ENCODE measurements at regions not wholly inside any gene's neighbourhood (a gene's known extent, or its start where the extent isn't known, plus 50 kb on each side); places are given as distances from the start of the nearest gene placed in this dataset.

DNA sequence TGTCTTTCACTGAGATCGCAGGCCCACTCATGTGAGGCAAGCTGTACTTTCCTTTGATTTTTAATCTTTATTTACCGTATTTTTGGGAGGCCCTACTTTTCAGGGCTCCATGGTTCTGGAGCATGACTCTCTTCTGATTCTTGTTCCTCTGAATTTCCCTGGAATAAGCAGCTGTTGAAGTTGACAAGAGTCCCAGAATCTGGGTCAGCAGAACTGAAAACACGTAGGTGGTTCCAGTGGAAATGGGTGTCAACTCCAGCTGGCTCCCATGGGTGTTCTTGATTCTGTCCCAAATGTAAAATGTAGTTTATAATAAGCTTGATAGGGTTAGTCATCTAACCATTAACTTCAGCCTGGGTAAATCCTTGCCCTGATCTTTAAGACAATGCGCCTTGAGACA lies 409.4 kb downstream of the GATA3 start:
- H3K79me2 ChIP-seq (ENCODE audit: control insufficient read depth, insufficient read depth, low read length, poor library complexity): no peaks in the 10 kb centered on the region
- H3K4ac ChIP-seq (ENCODE audit: low read depth, low read length): no peak overlapping the region
- no peak overlapping the region for H3K9ac ChIP-seq (ENCODE audit: low read length)
- H2BK120ac ChIP-seq (ENCODE audit: insufficient read depth, low read length, poor library complexity): no peak overlapping the region
- no peak overlapping the region for H3K4me3 ChIP-seq (ENCODE audit: low read depth, low read length)
- no peak overlapping the region for H3K4me2 ChIP-seq (ENCODE audit: low read length)
- WGBS (ENCODE audit: extremely low coverage, insufficient coverage, insufficient read length): no CpG with 5 or more reads among the region's 4 CpGs
- no peak overlapping the region for H2AFZ ChIP-seq (ENCODE audit: insufficient read depth, low read length, poor library complexity)
- H3K4me1 ChIP-seq (ENCODE audit: control insufficient read depth in 1 of 2, insufficient read depth in 2 of 2, low read length in 2 of 2): no peaks in the 10 kb centered on the region
- no peak for DNase-seq
- H3K36me3 ChIP-seq (ENCODE audit: control insufficient read depth in 1 of 2, insufficient read depth in 2 of 2, low read length in 2 of 2): no peaks in the 10 kb centered on the region
- no peak overlapping the region for H3K23ac ChIP-seq (ENCODE audit: low read length)
- H3K14ac ChIP-seq (ENCODE audit: low read length): no peak overlapping the region
- H3K18ac ChIP-seq (ENCODE audit: low read length): no peak overlapping the region
- no peaks in the 10 kb centered on the region for H3K27me3 ChIP-seq (ENCODE audit: insufficient read depth, low read length)
- no peak overlapping the region for H4K12ac ChIP-seq (ENCODE audit: low read depth, low read length)
- H2BK12ac ChIP-seq (ENCODE audit: low read length): no peak overlapping the region
- H3K79me1 ChIP-seq (ENCODE audit: low read length): no peaks in the 10 kb centered on the region
- no peak overlapping the region for H4K8ac ChIP-seq (ENCODE audit: low read depth, low read length)
- H2BK5ac ChIP-seq (ENCODE audit: low read depth, low read length, poor library complexity): no peak overlapping the region
- no peak overlapping the region for H2AK5ac ChIP-seq (ENCODE audit: low read length)
- no peaks in the 10 kb centered on the region for H3K9me3 ChIP-seq (ENCODE audit: insufficient read depth, low read depth, low read length)
- no peak overlapping the region for H3K27ac ChIP-seq (ENCODE audit: low read depth, low read length)
- no peak overlapping the region for H4K91ac ChIP-seq (ENCODE audit: low read depth, low read length)

DNA sequence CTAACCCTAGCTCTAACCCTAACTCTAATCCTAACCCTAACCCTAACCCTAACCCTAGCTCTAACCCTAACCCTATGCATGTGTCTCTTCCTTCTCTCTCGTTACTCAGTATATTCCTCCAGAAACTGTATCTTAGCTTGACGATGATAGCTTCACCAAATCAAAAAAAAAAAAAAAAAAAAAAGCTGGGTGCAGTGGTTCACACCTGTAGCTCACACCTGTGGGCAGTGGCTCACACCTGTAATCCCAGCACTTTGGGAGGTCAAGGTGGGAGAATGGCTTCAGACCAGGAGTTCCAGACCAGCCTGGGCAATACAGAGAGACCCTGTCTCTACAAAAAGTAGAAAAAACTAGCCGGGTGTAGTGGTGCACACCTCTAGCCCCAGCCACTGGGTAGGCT lies 414.0 kb downstream of the GATA3 start:
- H4K91ac ChIP-seq (ENCODE audit: low read depth, low read length): no peak overlapping the region
- H4K12ac ChIP-seq (ENCODE audit: low read depth, low read length): no peak overlapping the region
- no peak overlapping the region for H3K27ac ChIP-seq (ENCODE audit: low read depth, low read length)
- no peak overlapping the region for H3K4me3 ChIP-seq (ENCODE audit: low read depth, low read length)
- no peak overlapping the region for H3K14ac ChIP-seq (ENCODE audit: low read length)
- H3K4me1 ChIP-seq (ENCODE audit: control insufficient read depth in 1 of 2, insufficient read depth in 2 of 2, low read length in 2 of 2): no peaks in the 10 kb centered on the region
- no peak overlapping the region for H3K4ac ChIP-seq (ENCODE audit: low read depth, low read length)
- no peak for DNase-seq
- H3K4me2 ChIP-seq (ENCODE audit: low read length): no peak overlapping the region
- H3K79me2 ChIP-seq (ENCODE audit: control insufficient read depth, insufficient read depth, low read length, poor library complexity): no peaks in the 10 kb centered on the region
- H2BK120ac ChIP-seq (ENCODE audit: insufficient read depth, low read length, poor library complexity): no peak overlapping the region
- no peak overlapping the region for H3K23ac ChIP-seq (ENCODE audit: low read length)
- no CpG with 5 or more reads among the region's 3 CpGs for WGBS (ENCODE audit: extremely low coverage, insufficient coverage, insufficient read length)
- no peak overlapping the region for H2BK5ac ChIP-seq (ENCODE audit: low read depth, low read length, poor library complexity)
- H2AK5ac ChIP-seq (ENCODE audit: low read length): no peak overlapping the region
- no peaks in the 10 kb centered on the region for H3K79me1 ChIP-seq (ENCODE audit: low read length)
- no peak overlapping the region for H3K9ac ChIP-seq (ENCODE audit: low read length)
- no peaks in the 10 kb centered on the region for H3K27me3 ChIP-seq (ENCODE audit: insufficient read depth, low read length)
- H3K9me3 ChIP-seq (ENCODE audit: insufficient read depth, low read depth, low read length): peaks cover 3% of the 10 kb centered on the region
- H3K18ac ChIP-seq (ENCODE audit: low read length): no peak overlapping the region
- H2AFZ ChIP-seq (ENCODE audit: insufficient read depth, low read length, poor library complexity): no peak overlapping the region
- H3K36me3 ChIP-seq (ENCODE audit: control insufficient read depth in 1 of 2, insufficient read depth in 2 of 2, low read length in 2 of 2): no peaks in the 10 kb centered on the region
- no peak overlapping the region for H2BK12ac ChIP-seq (ENCODE audit: low read length)
- no peak overlapping the region for H4K8ac ChIP-seq (ENCODE audit: low read depth, low read length)

GRCh38 chr10:8473205-8473604 lies 418.7 kb downstream of the GATA3 start:
- Histone ChIP-seq H3K18ac (ENCODE audit: low read length) (no peak overlapping the region), H4K91ac (ENCODE audit: low read depth, low read length) (no peak overlapping the region), H2BK120ac (ENCODE audit: insufficient read depth, low read length, poor library complexity) (no peak overlapping the region), H3K9ac (ENCODE audit: low read length) (no peak overlapping the region), H3K27me3 (ENCODE audit: insufficient read depth, low read length) (no peaks in the 10 kb centered on the region), H2AK5ac (ENCODE audit: low read length) (no peak overlapping the region), H2AFZ (ENCODE audit: insufficient read depth, low read length, poor library complexity) (no peak overlapping the region), H3K23ac (ENCODE audit: low read length) (no peak overlapping the region), H3K4me1 (ENCODE audit: control insufficient read depth in 1 of 2, insufficient read depth in 2 of 2, low read length in 2 of 2) (no peaks in the 10 kb centered on the region), H3K9me3 (ENCODE audit: insufficient read depth, low read depth, low read length) (peaks cover 3% of the 10 kb centered on the region), H4K12ac (ENCODE audit: low read depth, low read length) (no peak overlapping the region), H3K79me1 (ENCODE audit: low read length) (no peaks in the 10 kb centered on the region), H3K36me3 (ENCODE audit: control insufficient read depth in 1 of 2, insufficient read depth in 2 of 2, low read length in 2 of 2) (no peaks in the 10 kb centered on the region), H2BK12ac (ENCODE audit: low read length) (no peak overlapping the region), H3K4me3 (ENCODE audit: low read depth, low read length) (no peak overlapping the region), H3K14ac (ENCODE audit: low read length) (no peak overlapping the region), H3K4me2 (ENCODE audit: low read length) (no peak overlapping the region), H3K79me2 (ENCODE audit: control insufficient read depth, insufficient read depth, low read length, poor library complexity) (no peaks in the 10 kb centered on the region), H2BK5ac (ENCODE audit: low read depth, low read length, poor library complexity) (no peak overlapping the region), H3K27ac (ENCODE audit: low read depth, low read length) (no peak overlapping the region), H4K8ac (ENCODE audit: low read depth, low read length) (no peak overlapping the region), H3K4ac (ENCODE audit: low read depth, low read length) (no peak overlapping the region)
- WGBS (ENCODE audit: extremely low coverage, insufficient coverage, insufficient read length): no CpG with 5 or more reads among the region's 2 CpGs
- no peak for DNase-seq

GRCh38 chr10:8477300-8477699 lies 422.8 kb downstream of the GATA3 start:
- no peaks in the 10 kb centered on the region for H3K79me2 ChIP-seq (ENCODE audit: control insufficient read depth, insufficient read depth, low read length, poor library complexity)
- no peak overlapping the region for H3K9ac ChIP-seq (ENCODE audit: low read length)
- H3K36me3 ChIP-seq (ENCODE audit: control insufficient read depth in 1 of 2, insufficient read depth in 2 of 2, low read length in 2 of 2): no peaks in the 10 kb centered on the region
- no peaks in the 10 kb centered on the region for H3K79me1 ChIP-seq (ENCODE audit: low read length)
- H4K91ac ChIP-seq (ENCODE audit: low read depth, low read length): no peak overlapping the region
- no peak overlapping the region for H3K18ac ChIP-seq (ENCODE audit: low read length)
- H3K4me3 ChIP-seq (ENCODE audit: low read depth, low read length): no peak overlapping the region
- H2AK5ac ChIP-seq (ENCODE audit: low read length): no peak overlapping the region
- H3K27me3 ChIP-seq (ENCODE audit: insufficient read depth, low read length): no peaks in the 10 kb centered on the region
- H2BK5ac ChIP-seq (ENCODE audit: low read depth, low read length, poor library complexity): no peak overlapping the region
- no peak overlapping the region for H2BK12ac ChIP-seq (ENCODE audit: low read length)
- H3K4ac ChIP-seq (ENCODE audit: low read depth, low read length): no peak overlapping the region
- H2BK120ac ChIP-seq (ENCODE audit: insufficient read depth, low read length, poor library complexity): no peak overlapping the region
- no peak overlapping the region for H2AFZ ChIP-seq (ENCODE audit: insufficient read depth, low read length, poor library complexity)
- H3K27ac ChIP-seq (ENCODE audit: low read depth, low read length): no peak overlapping the region
- peaks cover 2% of the 10 kb centered on the region for H3K9me3 ChIP-seq (ENCODE audit: insufficient read depth, low read depth, low read length)
- H3K4me2 ChIP-seq (ENCODE audit: low read length): no peak overlapping the region
- H3K4me1 ChIP-seq (ENCODE audit: control insufficient read depth in 1 of 2, insufficient read depth in 2 of 2, low read length in 2 of 2): no peaks in the 10 kb centered on the region
- WGBS (ENCODE audit: extremely low coverage, insufficient coverage, insufficient read length): no CpG with 5 or more reads among the region's 1 CpG
- H3K14ac ChIP-seq (ENCODE audit: low read length): no peak overlapping the region
- no peak overlapping the region for H3K23ac ChIP-seq (ENCODE audit: low read length)
- no peak overlapping the region for H4K12ac ChIP-seq (ENCODE audit: low read depth, low read length)
- H4K8ac ChIP-seq (ENCODE audit: low read depth, low read length): no peak overlapping the region
- no peak for DNase-seq
